HepG2 (cell line): ENCODE measurements at regions not wholly inside any gene's neighbourhood (a gene's known extent, or its start where the extent isn't known, plus 50 kb on each side); places are given as distances from the start of the nearest gene placed in this dataset.

ENCODE experiments used
- ATAC-seq: fragments of 200-7000 bp; cut with Tn5 transposase; 3 replicates; pipeline ENCODE4 v1.9.1; 2020; ENCODE audit warnings: mild to moderate bottlenecking, moderate library complexity
- BruUV-seq: library from RNA; stranded (reverse); fragments of 400-500 nt; replicated peaks from 2 replicates; lab custom pipeline; 2021; lab: Mats Ljungman, UMichigan
- CTCF ChIA-PET: fragments of 300-600 bp; formaldehyde crosslinking; extraction: SDS; loops from one replicate; lab custom pipeline; 2021; ENCODE audit warnings: low total read pairs, inconsistent platforms, low intra/inter-chr PET ratio; lab: Yijun Ruan, JAX
- POLR2A ChIA-PET: fragments of 350-600 bp; sonication (Branson Sonifier 250); formaldehyde crosslinking; loops from one replicate; lab custom pipeline; 2020; ENCODE audit warnings: antibody characterized with exemption, inconsistent platforms; lab: Yijun Ruan, JAX
- DNase-seq: peaks from one replicate; pipeline ENCODE4 v3.0.0-alpha.2; 2015; ENCODE audit warnings: low spot score
- FAIRE-seq: peaks from 3 replicates; lab custom pipeline; 2011; peaks lifted over from hg19 to GRCh38; lab: Jason Lieb, UNC
- H2AFZ ChIP-seq: one replicate; pipeline ENCODE4 v1.6.1; 2011; ENCODE audit warnings: low read length, inconsistent platforms
- H3K27ac ChIP-seq: fragments of 300-600 bp; 3 replicates; pipeline ENCODE4 v1.8.0; 2011; ENCODE audit warnings: mixed run types, mild to moderate bottlenecking, mixed read lengths, low read length, inconsistent platforms; ENCODE audit not compliant: insufficient read depth; ENCODE audit errors: extremely low read length
- H3K27me3 ChIP-seq, 2 experiments: fragments of 200-600 bp in 1 of 2; 2 replicates in 1 of 2; 3 replicates in 1 of 2; pipeline versions ENCODE4 v1.6.0 to v1.8.0; 2011; ENCODE audit warnings: low read length in 2 of 2, mild to moderate bottlenecking in 2 of 2, moderate library complexity in 2 of 2, inconsistent platforms in 1 of 2; ENCODE audit not compliant: insufficient read depth in 2 of 2, control insufficient read depth in 1 of 2
- H3K36me3 ChIP-seq, 2 experiments: fragments of 200-600 bp in 1 of 2; replicated peaks in 1 of 2; 2 replicates in 1 of 2; 3 replicates in 1 of 2; pipeline versions ENCODE4 v1.5.1 to v1.8.0; 2011; ENCODE audit warnings: low read length in 2 of 2, inconsistent platforms in 1 of 2; ENCODE audit not compliant: insufficient read depth in 2 of 2, control insufficient read depth in 1 of 2
- H3K4me1 ChIP-seq: 2 replicates; pipeline ENCODE4 v1.5.1; 2012; ENCODE audit warnings: low read length, inconsistent platforms; ENCODE audit not compliant: insufficient read depth
- H3K4me2 ChIP-seq: 2 replicates; pipeline ENCODE4 v1.6.0; 2011; ENCODE audit warnings: low read depth, low read length, inconsistent platforms
- H3K4me3 ChIP-seq, 3 experiments: fragments of 200-600 bp in 1 of 3; sonication (generic), shearing (Covaris generic) in 1 of 3; replicated peaks in 1 of 3; 2 replicates each; pipeline ENCODE4 v1.5.1; 2011 to 2016; ENCODE audit warnings: low read length in 3 of 3, inconsistent platforms in 2 of 3, low read depth in 2 of 3, mild to moderate bottlenecking in 2 of 3, control low read depth in 1 of 3, mixed read lengths in 1 of 3; ENCODE audit not compliant: insufficient read depth in 1 of 3
- H3K79me2 ChIP-seq: one replicate; pipeline ENCODE4 v1.6.1; 2011; ENCODE audit warnings: low read length, inconsistent platforms; ENCODE audit not compliant: insufficient read depth
- H3K9ac ChIP-seq: 2 replicates; pipeline ENCODE4 v1.6.0; 2011; ENCODE audit warnings: mild to moderate bottlenecking, low read depth, low read length, inconsistent platforms; ENCODE audit not compliant: insufficient read depth
- H3K9me3 ChIP-seq: 2 replicates; pipeline ENCODE4 v1.5.1; 2012; ENCODE audit warnings: mild to moderate bottlenecking, low read length
- H4K20me1 ChIP-seq: 2 replicates; pipeline ENCODE4 v1.6.0; 2011; ENCODE audit warnings: inconsistent platforms, mild to moderate bottlenecking, low read length, moderate library complexity; ENCODE audit not compliant: insufficient read depth
- MEIS1 ChIP-seq: sonication (generic); formaldehyde crosslinking; IDR thresholded peaks from 2 replicates; pipeline ENCODE4 v1.9.0; 2021; ENCODE audit warnings: mild to moderate bottlenecking, missing genetic modification reagents, moderate library complexity, borderline replicate concordance
- ZNF703 ChIP-seq: sonication (generic); formaldehyde crosslinking; IDR thresholded peaks from 2 replicates; pipeline ENCODE4 v1.5.1; 2020; ENCODE audit warnings: missing genetic modification reagents, mild to moderate bottlenecking, moderate library complexity, borderline replicate concordance
- WGBS: methylation state at CpG from one replicate; pipeline ENCODE4 v1.1.6; 2017; ENCODE audit warnings: low lambda C conversion rate; 5-methylcytosine and 5-hydroxymethylcytosine counted together
- in situ Hi-C: cut with HindIII; loops from 2 replicates; pipeline ENCODE4 v1.10.0; 2017; ENCODE audit warnings: low pct_unique_long_range_greater_than_20kb; ENCODE audit not compliant: extremely low pct_ligation_motif_present
- intact Hi-C: fragments of 100-400 bp; cut with micrococcal nuclease; formaldehyde crosslinking; loops from one replicate; pipeline ENCODE4 v1.10.0; 2022; ENCODE audit not compliant: unreplicated experiment

- BruUV-seq: no TSS peak
- intact Hi-C loops: no loop called here
- H3K4me1 ChIP-seq: no peaks in the 10 kb centered on the region
- ChIA-PET POLR2A (no interaction called here), CTCF (no interaction called here)
- FAIRE-seq (no peak), DNase-seq (no peak), ATAC-seq (no peak)
- no peak overlapping the region for H3K4me2 ChIP-seq
- no peak for TF ChIP-seq ZNF703 (CRISPR knock-in tag)
- no peaks in the 10 kb centered on the region for H3K79me2 ChIP-seq
- no peaks in the 10 kb centered on the region for H3K27me3 ChIP-seq
- no peak overlapping the region for H3K4me3 ChIP-seq
- peaks cover 24% of the 10 kb centered on the region; the same call in 1 of the 2 replicates for H3K9me3 ChIP-seq
- H3K9ac ChIP-seq: no peak overlapping the region
- H4K20me1 ChIP-seq: no peaks in the 10 kb centered on the region
- no peak overlapping the region for H2AFZ ChIP-seq
- H3K27ac ChIP-seq: no peak overlapping the region
- in situ Hi-C loops: no loop called here
- no peaks in the 10 kb centered on the region for H3K36me3 ChIP-seq
Observed at GRCh38 chr12:90226211-90226610, 517.6 kb upstream of the ATP2B1 start.

DNA sequence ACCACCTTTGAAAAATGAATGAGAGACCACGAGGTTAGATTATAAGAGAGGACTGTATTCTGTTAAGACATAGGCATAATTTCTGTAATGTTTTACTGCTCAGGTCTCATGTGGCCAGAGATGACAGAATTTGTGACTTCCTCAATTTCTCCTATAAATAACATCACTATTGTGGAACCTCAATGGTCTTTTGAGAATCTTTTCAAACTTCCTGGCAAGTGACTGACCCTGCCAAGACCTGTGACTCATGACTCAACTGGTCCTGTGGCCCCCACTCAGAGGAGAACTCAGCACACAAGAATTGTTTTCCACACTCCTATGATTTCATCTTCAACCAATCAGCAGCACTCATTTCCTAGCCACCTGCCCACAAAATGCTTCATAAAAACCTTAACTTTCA, 508.2 kb upstream of the ATP2B1 start:
- in situ Hi-C loops (no loop called here), intact Hi-C loops (no loop called here)
- 3% methylated on average over 1 of the region's 1 CpG for WGBS
- ChIA-PET CTCF (no interaction called here), POLR2A (no interaction called here)
- no peaks in the 10 kb centered on the region for H3K4me1 ChIP-seq
- no TSS peak for BruUV-seq
- H3K4me3 ChIP-seq: no peak overlapping the region
- no peak for TF ChIP-seq MEIS1 (CRISPR knock-in tag)
- no peaks in the 10 kb centered on the region for H3K79me2 ChIP-seq
- H3K36me3 ChIP-seq: no peaks in the 10 kb centered on the region
- no peak for FAIRE-seq
- H4K20me1 ChIP-seq: no peaks in the 10 kb centered on the region
- H3K4me2 ChIP-seq: no peak overlapping the region
- no peak overlapping the region for H3K9ac ChIP-seq
- H3K27me3 ChIP-seq: no peaks in the 10 kb centered on the region
- H3K9me3 ChIP-seq: peaks cover 29% of the 10 kb centered on the region
- no peak overlapping the region for H2AFZ ChIP-seq
- no peak overlapping the region for H3K27ac ChIP-seq
- no peak for DNase-seq
- no peak for ATAC-seq
